Fibroblast of skin of scalp (primary cell): ENCODE measurements at regions not wholly inside any gene's neighbourhood (a gene's known extent, or its start where the extent isn't known, plus 50 kb on each side); places are given as distances from the start of the nearest gene placed in this dataset.

Experiments used
- DNase-seq: peaks from one replicate; pipeline ENCODE4 v3.0.0-alpha.2; 2013

GRCh38 chr5:171651102-171651501, 134.5 kb upstream of the SMIM23 start:
- no peak for DNase-seq

DNA sequence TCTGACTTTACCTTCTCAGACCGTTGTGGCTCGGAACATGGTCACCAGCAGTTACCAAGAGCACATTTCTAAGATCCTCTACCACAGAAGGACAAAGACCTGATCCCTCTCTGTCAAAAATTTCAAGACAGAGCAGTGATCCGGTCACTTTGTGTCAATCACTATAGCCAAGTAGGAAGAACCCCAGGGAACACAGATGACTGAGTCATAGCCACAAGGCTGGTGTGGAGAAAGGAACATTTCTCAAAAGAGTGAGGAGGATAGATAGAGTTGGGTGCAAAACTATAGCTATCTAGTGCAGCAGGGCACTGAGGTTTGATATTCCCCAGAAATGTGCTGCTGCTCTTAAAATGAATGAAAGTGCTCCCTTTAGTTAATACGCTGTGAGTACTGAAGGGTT, 130.7 kb upstream of the SMIM23 start:
- DNase-seq: no peak

DNA sequence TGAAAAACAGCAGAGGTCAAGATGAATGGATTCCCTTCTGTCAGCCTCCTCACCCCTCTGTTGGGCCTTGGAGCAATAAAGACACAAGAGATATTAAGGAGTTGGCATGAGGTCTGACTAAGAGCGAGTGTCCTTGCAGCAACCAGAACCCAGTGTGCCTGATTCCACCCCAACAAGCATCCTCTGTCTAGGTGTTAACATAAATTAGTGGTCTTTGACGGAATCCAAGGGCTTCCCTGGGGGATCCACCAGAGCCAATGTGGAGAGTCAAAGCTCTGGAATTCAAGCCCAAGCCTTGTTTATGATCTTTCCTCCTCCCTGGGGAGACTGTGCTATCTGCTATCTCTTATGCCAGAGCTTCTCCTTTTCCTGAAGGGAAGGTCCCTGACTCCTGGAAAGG, 128.1 kb upstream of the SMIM23 start:
- DNase-seq: peak; percentile 51

DNA sequence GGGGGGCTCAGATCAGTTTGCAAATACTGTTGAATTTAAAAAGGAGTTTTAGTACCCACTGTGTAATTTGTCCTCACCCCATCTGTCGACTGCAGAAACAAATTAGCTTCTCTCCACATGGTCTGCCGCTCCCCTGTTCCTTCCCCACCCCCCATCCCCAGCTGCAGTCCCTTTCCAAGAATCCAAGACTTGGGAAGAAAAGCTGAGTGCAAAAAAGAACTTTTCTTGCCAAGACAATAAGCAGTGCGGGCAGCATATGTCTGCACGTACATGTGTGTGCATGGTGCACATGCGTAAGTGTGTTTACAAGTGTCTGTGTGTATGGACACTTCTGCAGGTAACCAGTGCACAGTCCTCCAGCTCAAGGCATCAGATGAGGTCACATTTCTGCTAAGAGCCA, 125.7 kb upstream of the SMIM23 start:
- DNase-seq: no peak

GRCh38 chr5:171660434-171660833, 125.2 kb upstream of the SMIM23 start:
- no peak for DNase-seq

DNA sequence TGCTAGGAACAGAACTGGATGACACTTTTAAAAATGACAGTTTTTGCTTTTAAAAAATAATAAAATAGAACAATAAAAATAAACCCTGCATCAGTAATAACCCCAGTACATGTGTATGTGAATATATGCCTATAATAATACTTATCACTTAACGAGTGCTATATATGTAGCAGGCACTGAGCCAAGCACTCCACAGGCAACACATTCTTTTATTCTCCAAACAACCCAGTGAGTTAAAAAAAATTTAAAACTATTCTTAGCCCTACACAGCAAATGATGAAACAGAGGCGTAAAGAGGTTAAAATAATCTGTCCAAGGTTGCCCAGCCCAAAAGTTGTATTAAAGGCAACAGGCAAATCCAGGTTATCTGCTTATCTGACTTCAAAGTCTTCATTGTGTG, 124.5 kb upstream of the SMIM23 start:
- DNase-seq: peak; percentile 86

DNA sequence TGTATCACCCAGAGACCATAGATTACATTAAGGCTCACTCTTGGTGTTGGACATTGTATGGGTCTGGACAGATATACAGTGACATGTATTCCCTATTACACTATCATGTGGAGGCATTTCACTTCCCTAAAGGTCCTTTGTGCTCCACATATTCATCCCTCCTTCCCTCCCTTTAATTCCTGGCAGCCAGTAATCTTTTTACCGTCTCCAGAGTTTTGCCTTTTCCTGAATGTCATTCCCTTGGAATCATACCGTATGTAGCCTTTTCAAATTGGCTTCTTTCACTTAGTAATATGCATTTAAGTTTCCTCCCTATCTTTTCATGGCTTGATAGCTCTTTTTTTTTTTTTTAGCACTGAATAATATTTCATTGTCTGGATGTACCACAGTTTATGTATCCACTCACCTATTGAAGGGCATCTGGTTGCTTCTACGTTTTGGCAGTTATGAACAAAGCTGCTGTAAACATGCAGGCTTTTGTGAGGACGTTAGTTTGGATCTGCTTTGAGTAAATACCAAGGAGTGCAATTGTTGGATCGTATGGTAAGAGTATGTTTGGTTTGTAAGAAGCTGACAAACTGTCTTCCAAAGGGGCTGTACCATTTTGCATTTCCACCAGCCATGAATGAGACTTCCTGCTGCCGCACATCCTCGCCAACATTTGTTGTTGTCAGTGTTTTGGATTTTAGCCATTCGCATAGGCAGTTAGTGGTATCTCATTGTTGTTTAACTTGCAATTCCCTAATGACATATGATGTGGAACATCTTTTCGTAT, 122.1 kb upstream of the SMIM23 start:
- no peak for DNase-seq

DNA sequence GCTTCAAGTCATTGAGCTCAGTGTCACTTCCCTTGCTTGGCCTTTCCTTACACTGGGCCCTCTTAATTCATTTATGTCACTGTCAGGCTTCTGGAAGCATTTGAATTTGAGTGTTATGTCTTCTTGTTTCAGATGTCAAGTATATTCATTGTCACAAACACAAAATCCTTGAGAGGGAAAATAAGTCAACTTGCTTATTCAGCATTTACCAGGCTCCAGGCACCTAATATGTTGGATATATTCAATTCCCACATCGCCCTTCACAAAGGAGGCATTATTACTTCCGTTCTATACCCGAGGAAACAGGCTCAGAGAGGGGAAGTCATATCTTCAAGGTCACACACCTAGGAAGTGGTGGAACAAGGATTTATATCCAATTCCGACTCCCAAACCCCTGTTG, 121.1 kb upstream of the SMIM23 start:
- no peak for DNase-seq

GRCh38 chr5:171666815-171667214, 118.8 kb upstream of the SMIM23 start:
- DNase-seq: no peak

GRCh38 chr5:171667341-171668096, 118.1 kb upstream of the SMIM23 start:
- DNase-seq: peak; percentile 86

- DNase-seq: no peak
Observed at GRCh38 chr5:171668097-171668412, 117.6 kb upstream of the SMIM23 start.

- no peak for DNase-seq
Observed at GRCh38 chr5:171669571-171669970, 116.0 kb upstream of the SMIM23 start.

DNA sequence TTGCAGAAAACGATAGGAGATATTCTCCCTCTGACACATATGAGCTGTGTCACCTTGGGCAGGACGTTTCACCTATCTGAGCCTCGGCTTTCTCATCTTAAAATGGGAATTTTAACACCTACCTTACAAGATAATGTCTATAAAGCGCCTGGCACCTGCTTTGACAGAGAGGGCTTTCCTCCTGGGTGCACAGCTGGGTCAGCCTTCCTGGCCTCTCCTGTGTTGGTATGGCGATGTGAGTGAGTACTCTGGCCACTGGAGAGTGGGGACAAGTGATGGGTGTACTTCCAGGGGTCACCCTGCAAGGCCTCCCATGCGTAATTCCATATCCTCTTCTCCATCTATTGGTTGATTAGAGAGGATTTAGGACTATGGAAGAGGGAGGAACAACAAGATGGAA, 113.1 kb upstream of the SMIM23 start:
- no peak for DNase-seq

DNA sequence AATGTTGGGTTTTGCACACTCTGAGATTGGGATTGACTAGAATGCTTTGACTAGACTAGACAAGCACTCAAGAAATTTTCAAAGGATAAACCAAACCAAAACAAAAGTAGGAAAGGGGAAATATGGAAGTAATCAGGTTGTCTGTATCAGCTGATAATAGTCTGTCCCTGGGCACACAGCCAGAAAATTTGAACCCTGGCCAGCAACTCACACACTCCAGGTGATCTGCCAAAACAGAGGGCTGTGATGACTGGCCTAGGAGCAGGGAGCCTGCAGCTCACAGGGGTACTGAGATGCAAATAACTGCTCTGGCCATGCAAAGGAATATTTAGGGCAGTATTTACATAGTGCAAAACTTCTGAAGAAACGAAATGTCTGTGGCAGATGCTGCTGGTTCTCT, 112.3 kb upstream of the SMIM23 start:
- no peak for DNase-seq

DNA sequence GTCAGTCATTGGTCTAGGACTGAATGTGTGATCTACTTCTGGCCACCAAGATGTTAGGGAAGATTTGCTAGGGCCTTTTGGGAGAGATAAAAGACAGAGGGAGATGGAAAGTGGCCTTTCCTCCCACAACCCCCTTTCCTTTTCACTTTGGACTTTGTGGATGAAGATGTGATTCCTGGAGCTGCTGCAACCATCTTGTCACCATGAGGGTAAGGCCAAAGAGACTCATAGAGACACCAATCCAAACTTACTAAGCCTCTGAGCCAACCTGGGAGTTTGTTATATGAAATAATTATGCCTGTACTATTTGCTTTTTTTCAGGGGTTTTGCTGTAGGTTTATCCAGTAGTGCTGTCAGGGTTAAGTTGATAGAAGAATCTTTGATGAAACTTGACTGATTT, 111.8 kb upstream of the SMIM23 start:
- no peak for DNase-seq

DNA sequence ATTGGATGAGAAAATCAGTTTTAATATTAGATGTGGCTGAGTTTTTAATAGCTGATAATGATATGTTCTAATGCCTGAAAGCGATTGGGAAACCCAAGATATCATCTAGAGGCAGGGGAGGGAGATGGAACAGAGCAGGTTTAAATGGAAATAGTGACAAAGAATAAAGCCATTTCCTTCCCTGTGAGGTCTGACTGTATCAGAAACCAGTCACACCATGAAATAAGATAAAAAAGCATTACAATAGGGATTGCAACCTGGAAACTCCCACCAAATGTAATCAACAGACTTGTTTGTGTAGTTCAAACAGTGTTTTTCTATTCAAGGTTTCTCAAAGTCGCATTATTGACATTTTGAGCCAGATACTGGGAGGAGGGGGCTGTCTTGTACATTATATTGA, 110.1 kb upstream of the SMIM23 start:
- no peak for DNase-seq

DNA sequence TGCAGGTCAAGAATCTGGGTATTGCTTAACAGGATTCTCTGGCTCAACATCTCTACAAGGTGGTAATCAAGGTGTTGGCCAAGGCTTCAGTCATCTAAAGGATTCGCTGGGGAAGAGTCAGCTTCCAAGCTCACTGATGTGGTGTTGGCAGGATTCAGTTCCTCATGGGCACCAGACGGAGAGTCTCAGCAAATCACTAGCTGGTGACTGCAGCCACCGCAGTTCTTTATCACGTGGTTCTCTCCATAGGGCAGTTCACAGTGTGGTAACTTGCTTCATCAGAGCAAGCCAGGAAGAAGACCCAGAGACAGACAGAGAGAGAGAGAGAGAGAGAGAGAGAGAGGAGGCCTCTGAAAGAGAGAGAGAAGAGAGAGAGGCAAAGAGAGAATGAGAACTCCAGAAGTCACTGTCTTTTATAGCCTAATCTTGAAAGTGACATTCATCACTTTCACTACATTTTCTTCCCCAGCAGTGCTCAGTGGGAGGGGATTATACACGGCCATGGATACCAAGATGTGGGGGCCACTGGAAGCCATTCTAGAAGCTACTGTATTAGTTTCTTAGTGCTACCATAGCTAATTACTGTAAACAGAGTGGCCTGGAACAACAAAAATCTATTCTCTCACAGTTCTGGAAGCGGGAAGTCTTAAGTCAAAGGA, 109.2 kb upstream of the SMIM23 start:
- DNase-seq: no peak

DNA sequence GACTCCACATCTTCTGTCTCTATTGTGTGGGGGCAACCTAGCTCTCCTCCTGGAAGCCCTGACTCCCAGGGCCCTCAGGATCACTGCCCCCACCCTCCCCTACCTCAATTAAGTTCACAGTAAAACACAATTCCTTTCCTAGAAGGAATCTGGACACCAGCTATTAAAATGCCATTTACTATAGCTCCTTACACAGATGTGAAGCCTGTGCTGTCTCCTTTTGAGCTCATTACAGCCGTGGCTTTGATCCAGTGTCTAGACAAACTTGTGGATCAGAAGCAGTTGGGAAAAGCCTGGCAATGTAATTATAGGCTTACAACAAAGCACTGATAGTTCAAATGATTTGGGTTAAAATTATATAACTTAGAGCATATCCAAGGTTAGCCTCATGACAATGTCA, 107.0 kb upstream of the SMIM23 start:
- DNase-seq: no peak

- no peak for DNase-seq
Observed at GRCh38 chr5:171680485-171680884, 105.1 kb upstream of the SMIM23 start.

DNA sequence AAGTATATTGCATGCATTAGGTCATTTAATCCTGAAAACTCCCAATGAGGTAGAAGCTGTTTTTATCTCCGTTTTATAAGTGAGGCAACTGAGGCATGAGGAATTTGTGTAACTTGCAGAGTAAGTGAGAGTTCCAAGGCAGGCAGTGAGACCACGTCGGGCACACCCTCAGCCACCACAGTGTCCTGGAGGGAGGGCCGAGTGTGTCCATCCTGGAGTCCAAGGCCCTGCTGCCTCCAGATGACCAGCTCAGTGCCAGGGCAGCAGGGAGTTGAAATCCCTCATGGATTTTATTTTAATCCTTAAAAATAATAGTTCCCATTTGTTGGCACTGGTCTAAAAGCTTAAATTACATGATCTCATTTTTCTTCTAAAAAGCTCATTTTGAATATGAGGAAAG, 104.6 kb upstream of the SMIM23 start:
- no peak for DNase-seq

GRCh38 chr5:171681677-171682076, 103.9 kb upstream of the SMIM23 start:
- DNase-seq: no peak

DNA sequence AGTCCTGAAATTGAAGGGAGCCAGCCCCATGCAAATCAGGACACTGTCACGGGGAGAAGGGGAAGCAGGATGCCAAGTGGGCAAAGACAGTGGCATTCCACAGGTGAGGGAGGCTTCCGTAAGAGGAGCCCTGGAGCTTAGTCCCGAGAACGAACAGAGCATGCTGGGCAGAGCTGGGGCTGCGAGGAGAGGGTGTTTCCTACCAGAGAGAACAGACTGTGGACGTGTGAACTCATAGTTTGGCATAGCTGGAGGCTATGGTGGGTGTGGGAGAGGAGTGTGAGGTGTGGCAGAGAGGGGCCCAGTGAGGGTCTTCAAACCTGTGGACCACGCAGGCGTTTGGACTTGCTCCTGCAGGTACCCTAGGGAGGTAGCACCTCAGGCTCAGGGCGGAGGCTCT, 102.8 kb upstream of the SMIM23 start:
- no peak for DNase-seq

DNA sequence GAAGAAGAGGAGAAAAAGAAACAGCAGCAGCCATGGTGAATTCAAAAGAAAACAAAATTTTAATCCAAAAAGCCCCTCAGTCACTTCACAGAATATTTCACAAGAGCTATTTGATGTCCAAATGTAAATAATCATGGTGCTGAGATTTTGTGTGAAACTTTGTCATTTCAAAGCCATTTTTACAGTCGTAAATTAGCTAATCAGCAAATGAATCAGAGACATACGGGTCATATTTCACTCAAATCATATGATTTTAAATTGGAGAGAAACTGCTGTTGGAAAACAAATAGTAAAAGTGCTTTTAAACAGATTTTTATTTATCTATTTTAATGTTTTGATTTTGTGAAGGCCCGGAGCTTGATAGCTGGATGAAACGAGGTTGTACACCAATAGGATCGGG, 101.4 kb upstream of the SMIM23 start:
- no peak for DNase-seq
